ENCODE measurements at regions not wholly inside any gene's neighbourhood (a gene's known extent, or its start where the extent isn't known, plus 50 kb on each side); places are given as distances from the start of the nearest gene placed in this dataset.

- TF ChIP-seq CTCF (conservative IDR thresholded peaks at IDR 0.05; ENCODE audit: low read length) (no peak), EZH2phosphoT487 (IDR thresholded peaks at IDR 0.05; ENCODE audit: borderline replicate concordance) (no peak)
Observed at GRCh38 chr13:111551204-111551820, 230.9 kb downstream of the TEX29 start.

All from Loucy (cell line).